HG03558 (cell line): ENCODE measurements at regions not wholly inside any gene's neighbourhood (a gene's known extent, or its start where the extent isn't known, plus 50 kb on each side); places are given as distances from the start of the nearest gene placed in this dataset.

Experiments used
- ATAC-seq: cut with Tn5 transposase; IDR thresholded peaks from one replicate; pipeline ENCODE4 v1.9.1; 2021; ENCODE audit warnings: moderate number of reproducible peaks; ENCODE audit not compliant: unreplicated experiment; ENCODE audit errors: extremely low read depth

DNA sequence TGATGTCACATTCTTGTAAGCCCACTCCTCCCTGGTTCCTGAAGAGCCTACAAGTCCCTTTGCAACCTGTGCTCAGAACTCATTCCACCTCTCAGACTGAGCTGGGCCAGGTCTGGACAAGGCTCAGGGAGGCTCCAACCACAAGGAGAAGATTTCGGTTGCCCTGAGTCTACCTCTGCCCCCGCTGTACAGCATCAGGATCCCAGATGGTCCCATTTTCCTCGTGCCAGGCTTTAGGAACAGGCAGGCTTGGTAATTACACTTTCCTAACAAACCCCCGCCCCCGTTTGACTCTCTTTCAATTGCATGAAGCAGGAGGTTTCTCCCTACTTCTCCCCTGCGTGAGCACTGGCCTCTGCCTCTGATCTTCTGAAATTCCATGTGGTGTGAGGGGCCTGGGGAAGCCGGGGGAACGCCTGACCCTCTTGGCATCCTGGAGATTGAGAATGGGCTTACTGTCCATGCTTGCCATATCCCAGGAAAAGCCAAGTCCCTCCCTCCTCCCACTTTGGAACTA is 86.9 kb upstream of the CTNNA1 start:
- no peak for ATAC-seq

GRCh38 chr5:138665261-138665660 is 88.0 kb upstream of the CTNNA1 start:
- ATAC-seq, result no peak

- no peak for ATAC-seq
These were observed 88.8 kb upstream of the CTNNA1 start for GRCh38 chr5:138664276-138664943.

DNA sequence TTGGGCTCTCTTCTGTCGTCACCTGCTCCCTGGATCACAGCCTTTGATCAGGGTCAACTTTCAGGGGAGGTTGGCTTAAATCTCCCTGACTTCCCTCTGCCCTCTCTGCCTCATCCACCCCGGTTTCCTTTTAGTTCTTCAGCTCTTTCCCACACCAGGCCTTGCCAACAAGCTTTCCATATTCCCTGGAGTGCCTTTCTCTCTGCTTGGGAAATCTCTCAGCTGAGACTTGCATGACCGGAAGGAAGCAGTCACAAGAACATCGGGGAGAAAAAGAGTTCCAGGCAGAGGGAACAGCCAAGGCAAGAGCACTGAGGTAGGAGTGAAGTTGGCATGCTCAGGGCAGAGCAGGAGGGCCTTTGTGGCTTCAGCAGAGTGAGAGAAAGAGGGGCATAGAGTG is 88.4 kb upstream of the HSPA9 start:
- ATAC-seq, result no peak

GRCh38 chr5:138663009-138663408 is 87.8 kb upstream of the HSPA9 start:
- no peak for ATAC-seq

DNA sequence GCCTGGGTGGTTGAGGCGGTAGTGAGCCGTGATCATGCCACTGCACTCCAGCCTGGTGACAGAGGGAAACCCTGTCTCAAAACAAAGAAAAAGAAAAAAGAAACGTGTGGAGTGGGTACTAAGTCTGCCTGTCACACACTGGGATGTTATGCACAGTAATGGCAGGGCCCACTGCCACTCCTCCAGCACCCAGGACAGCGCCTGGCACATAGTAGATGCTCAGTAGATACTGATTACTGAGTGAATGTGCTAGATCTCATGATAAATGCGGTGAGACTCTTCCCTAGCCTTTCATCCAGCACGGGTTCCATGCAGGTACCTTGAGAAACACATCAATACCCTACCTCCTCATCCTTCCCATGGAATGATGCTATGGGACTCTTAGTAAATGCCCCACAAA is 87.4 kb upstream of the HSPA9 start:
- no peak for ATAC-seq

DNA sequence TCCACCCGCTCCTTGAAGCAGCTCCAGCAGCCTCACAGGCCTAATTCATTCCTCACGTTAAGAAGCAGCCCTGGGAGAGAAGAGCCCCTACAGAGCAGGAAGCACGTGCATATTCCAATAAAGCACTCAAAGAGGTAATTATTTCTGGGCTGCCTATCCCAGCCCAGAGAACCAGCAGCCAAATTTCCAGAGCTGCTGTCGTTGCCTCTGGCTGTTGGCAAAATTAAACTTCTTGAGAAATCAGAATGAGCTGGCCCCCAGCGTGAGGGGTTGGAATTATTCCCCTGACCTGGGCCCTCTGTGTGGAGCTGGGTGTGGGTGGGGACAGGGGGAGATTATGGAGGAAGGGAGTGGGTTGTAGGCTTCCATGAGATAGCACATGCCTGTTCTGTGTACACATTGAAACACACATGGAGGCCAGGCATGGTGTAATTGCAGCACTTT is 86.8 kb upstream of the HSPA9 start:
- no peak for ATAC-seq

- ATAC-seq, result no peak
These were observed 86.2 kb upstream of the HSPA9 start for GRCh38 chr5:138661291-138661960.

- ATAC-seq, result no peak
These were observed 84.9 kb upstream of the HSPA9 start for GRCh38 chr5:138660051-138660572.

GRCh38 chr5:138659561-138659960 is 84.4 kb upstream of the HSPA9 start:
- no peak for ATAC-seq

DNA sequence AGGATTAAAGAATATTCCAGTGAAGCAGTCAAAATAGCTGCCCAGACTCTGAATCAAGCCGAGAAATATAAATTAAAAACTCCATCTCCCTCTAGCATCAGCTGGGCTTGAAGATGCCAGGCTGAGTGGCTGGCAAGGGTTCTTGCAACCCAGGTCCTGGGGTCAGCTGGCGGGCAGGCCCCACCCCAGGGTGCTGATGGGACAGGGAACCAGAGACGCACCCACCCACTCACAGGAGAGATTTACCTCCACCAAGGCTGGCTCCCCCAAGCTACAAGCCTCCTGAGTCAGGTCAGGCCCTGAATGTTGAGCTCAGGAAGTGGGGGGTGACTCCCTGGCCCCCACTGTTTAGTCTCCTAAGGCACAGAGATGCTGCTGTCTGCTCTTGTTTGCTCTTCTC is 83.9 kb upstream of the HSPA9 start:
- no peak for ATAC-seq

DNA sequence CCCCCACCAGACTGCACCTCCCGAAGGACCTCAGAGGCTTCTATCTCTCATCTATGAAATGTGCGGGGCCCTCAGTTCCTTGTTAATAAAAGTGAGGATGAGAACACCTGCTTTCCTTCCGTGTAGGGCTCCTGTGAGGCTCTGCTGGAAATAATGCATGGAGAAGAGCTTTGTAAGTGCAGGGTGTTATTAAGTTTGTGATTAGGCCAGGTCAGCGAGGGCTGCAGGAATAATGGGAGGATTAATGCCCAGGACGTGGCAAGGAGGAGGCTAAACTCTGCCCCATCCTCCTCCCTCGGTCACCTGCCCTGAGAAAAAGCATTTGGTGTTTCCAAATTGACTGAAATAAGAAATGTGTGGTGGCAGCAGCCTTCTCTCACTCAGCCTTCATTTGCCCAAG is 83.5 kb upstream of the HSPA9 start:
- ATAC-seq, result no peak

- no peak for ATAC-seq
These were observed 82.2 kb upstream of the HSPA9 start for GRCh38 chr5:138657360-138657759.

GRCh38 chr5:138656916-138657315 is 81.7 kb upstream of the HSPA9 start:
- ATAC-seq, result no peak

DNA sequence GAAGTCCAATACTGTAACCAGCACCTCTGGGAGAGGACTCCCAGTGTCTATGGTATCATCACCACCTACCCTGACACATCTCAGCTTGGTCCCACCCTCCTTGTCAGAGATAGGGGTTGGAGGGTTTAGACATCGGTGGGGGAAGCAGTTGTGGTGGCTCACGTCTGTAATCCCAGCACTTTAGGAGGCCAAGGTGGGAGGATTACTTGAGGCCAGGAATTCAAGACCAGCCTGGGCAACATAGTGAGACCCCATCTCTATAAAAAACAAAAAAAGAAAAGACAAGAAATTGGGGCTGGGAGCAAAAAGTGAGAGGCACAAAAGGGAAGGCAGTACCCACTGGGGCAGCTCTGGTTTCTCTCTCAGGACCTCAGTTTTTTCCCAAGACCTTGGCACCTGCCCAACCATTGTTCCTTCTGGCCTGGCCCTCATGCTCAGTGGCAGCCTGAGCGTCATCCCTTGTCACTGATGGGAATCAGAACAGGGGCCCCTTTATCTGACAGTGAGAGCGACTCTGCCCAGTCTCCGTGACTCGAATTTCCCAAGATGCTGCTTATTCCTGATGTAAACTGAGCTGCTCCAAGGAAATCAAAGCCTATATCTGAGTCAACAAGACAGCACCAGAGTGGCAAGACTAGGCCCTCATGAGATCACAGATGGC is 80.5 kb upstream of the HSPA9 start:
- ATAC-seq, result no peak

- peak; percentile 50 for ATAC-seq
These were observed 79.2 kb upstream of the HSPA9 start for GRCh38 chr5:138654281-138654867.

DNA sequence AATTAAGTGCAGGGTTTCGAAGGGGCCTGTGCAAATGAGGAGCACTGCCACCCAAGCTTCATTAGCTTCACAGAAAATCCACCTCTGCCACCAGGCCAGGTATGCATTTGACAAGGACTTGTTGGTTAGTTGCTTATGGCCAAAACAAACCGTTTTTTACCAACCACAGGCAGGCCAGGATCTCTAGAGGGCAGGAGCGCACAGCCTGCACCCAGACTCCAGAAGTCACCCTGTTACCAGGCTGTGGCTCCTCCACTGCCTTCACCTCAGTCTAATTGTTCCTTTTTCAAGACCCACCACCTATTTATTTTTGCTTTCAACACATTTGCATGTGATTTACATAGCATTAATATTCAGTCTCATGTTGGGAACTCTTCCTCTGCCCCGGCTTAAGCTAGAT is 78.3 kb upstream of the HSPA9 start:
- ATAC-seq, result no peak

- ATAC-seq, result no peak
These were observed 76.5 kb upstream of the HSPA9 start for GRCh38 chr5:138651767-138652117.

GRCh38 chr5:138651058-138651766 is 76.0 kb upstream of the HSPA9 start:
- ATAC-seq, result no peak

- ATAC-seq, result no peak
These were observed 75.0 kb upstream of the HSPA9 start for GRCh38 chr5:138650196-138650595.
